ENCODE measurements at regions not wholly inside any gene's neighbourhood (a gene's known extent, or its start where the extent isn't known, plus 50 kb on each side); places are given as distances from the start of the nearest gene placed in this dataset.
"Not testable (repeated sequence)": the region's sequence is repeated elsewhere in the genome, so short reads cannot be mapped to it uniquely, and the experiment has no call there.

- no peaks in the 10 kb centered on the region for H3K27me3 ChIP-seq (ENCODE audit: control insufficient read depth, insufficient read depth, low read length)
- no peaks in the 10 kb centered on the region for H3K9me3 ChIP-seq (ENCODE audit: control insufficient read depth, insufficient read depth, low read length)
- no peak overlapping the region; the same call in 1 of the 2 replicates for H2AK5ac ChIP-seq (ENCODE audit: low read depth, low read length)
- peak overlapping the region; percentile 2 for H2AFZ ChIP-seq (replicated peaks; ENCODE audit: low read length, poor library complexity)
- intact Hi-C loops (cut with micrococcal nuclease), result no loop called here
- H3K56ac ChIP-seq (ENCODE audit: extremely low read depth, insufficient read depth, low read length), result no peak overlapping the region
- no peak overlapping the region for H4K91ac ChIP-seq (ENCODE audit: insufficient read depth, low read depth, low read length)
- H2BK15ac ChIP-seq (ENCODE audit: low read depth, low read length), result no peak overlapping the region
- ATAC-seq (ENCODE audit: low read depth) (no peak), DNase-seq (no peak)
- no peaks in the 10 kb centered on the region for H4K20me1 ChIP-seq (ENCODE audit: insufficient read depth, low read length)
- no peak overlapping the region for H4K5ac ChIP-seq (ENCODE audit: low read depth, low read length)
- no peak overlapping the region for H2BK120ac ChIP-seq (ENCODE audit: low read depth, low read length)
- H3K36me3 ChIP-seq (ENCODE audit: control insufficient read depth, insufficient read depth, low read length), result no peaks in the 10 kb centered on the region
- BruUV-seq (replicated peaks), result no TSS peak
- no peak overlapping the region for H3K4ac ChIP-seq (ENCODE audit: low read depth, low read length)
- no peak overlapping the region; the same call in 1 of the 2 replicates for H3K4me2 ChIP-seq (ENCODE audit: low read depth, low read length)
- ChIA-PET POLR2A (ENCODE audit: unreplicated experiment) (no interaction called here), CTCF (interaction anchor here (0.6 kb wide), 1 partner anchor 163 kb away, joined by 3 read pairs; no protein-coding TSS in a partner anchor)
- no peak overlapping the region for H2BK20ac ChIP-seq (ENCODE audit: low read depth, low read length)
- TF ChIP-seq FOS (IDR thresholded peaks at IDR 0.05; ENCODE audit: low read depth, low read length) (no peak), POLR2A (IDR thresholded peaks at IDR 0.05; ENCODE audit: low read depth, low read length) (no peak), MAZ (IDR thresholded peaks at IDR 0.05; ENCODE audit: borderline replicate concordance, low read depth, low read length) (no peak)
- no peak overlapping the region for H3K23ac ChIP-seq (ENCODE audit: low read depth, low read length)
- dilution Hi-C loops (cut with HindIII; ENCODE audit: low sequenced_read_pairs, unreplicated experiment), result no loop called here
- WGBS, 2 experiments (ENCODE audit: extremely low coverage in 2 of 2, insufficient read length in 1 of 2), result 40% methylated on average over 27 of the region's 46 CpGs; no CpG with 5 or more reads in 1 of the 2 experiments
- no peak overlapping the region for H3K4me3 ChIP-seq (ENCODE audit: insufficient read depth, low read depth, low read length)
- no peak overlapping the region for H4K8ac ChIP-seq (ENCODE audit: low read depth in 2 of 2, low read length in 2 of 2)
- no peaks in the 10 kb centered on the region; the same call in 1 of the 2 replicates for H3K4me1 ChIP-seq (ENCODE audit: control insufficient read depth, insufficient read depth, low read length)
- no peak overlapping the region for H2BK5ac ChIP-seq (ENCODE audit: low read depth, low read length, poor library complexity, severe bottlenecking)
- no peak overlapping the region for H2AK9ac ChIP-seq (replicated peaks; ENCODE audit: low read depth, low read length, poor library complexity)
- in situ Hi-C loops (cut with MboI; ENCODE audit: low sequenced_read_pairs), result no loop called here
- H3K14ac ChIP-seq (replicated peaks; ENCODE audit: low read depth, low read length), result no peak overlapping the region
- no peak overlapping the region for H3K27ac ChIP-seq (ENCODE audit: insufficient read depth, low read length)
- H3K79me1 ChIP-seq (ENCODE audit: low read depth in 1 of 2, low read length in 2 of 2), result no peaks in the 10 kb centered on the region; a peak in 1 of 4 replicates
- no peak overlapping the region for H3K9ac ChIP-seq (ENCODE audit: low read depth, low read length)
- no peak overlapping the region for H3K18ac ChIP-seq (ENCODE audit: low read depth, low read length)
- no peaks in the 10 kb centered on the region for H3K9me1 ChIP-seq (ENCODE audit: insufficient read depth, low read length)
Measured at GRCh38 chr7:32761451-32762205, 129.9 kb downstream of the KBTBD2 start.

GRCh38 chr7:32760755-32761154 lies 130.8 kb downstream of the KBTBD2 start:
- CTCF ChIA-PET, result not testable (repeated sequence)

More at GRCh38 chr7:32760755-32761154, 130.8 kb downstream of the KBTBD2 start:
- H2AK5ac ChIP-seq (ENCODE audit: low read depth, low read length); H3K18ac ChIP-seq (ENCODE audit: low read depth, low read length); intact Hi-C loops (cut with micrococcal nuclease); dilution Hi-C loops (cut with HindIII; ENCODE audit: low sequenced_read_pairs, unreplicated experiment); H4K91ac ChIP-seq (ENCODE audit: insufficient read depth, low read depth, low read length); H4K20me1 ChIP-seq (ENCODE audit: insufficient read depth, low read length); DNase-seq; ATAC-seq (ENCODE audit: low read depth); BruUV-seq (replicated peaks); H3K4me3 ChIP-seq (ENCODE audit: insufficient read depth, low read depth, low read length); H2BK15ac ChIP-seq (ENCODE audit: low read depth, low read length); H3K36me3 ChIP-seq (ENCODE audit: control insufficient read depth, insufficient read depth, low read length); H3K56ac ChIP-seq (ENCODE audit: extremely low read depth, insufficient read depth, low read length); in situ Hi-C loops (cut with MboI; ENCODE audit: low sequenced_read_pairs); H3K23ac ChIP-seq (ENCODE audit: low read depth, low read length); H2BK5ac ChIP-seq (ENCODE audit: low read depth, low read length, poor library complexity, severe bottlenecking); H2AK9ac ChIP-seq (replicated peaks; ENCODE audit: low read depth, low read length, poor library complexity); H3K9me1 ChIP-seq (ENCODE audit: insufficient read depth, low read length); H3K4me1 ChIP-seq (ENCODE audit: control insufficient read depth, insufficient read depth, low read length); H4K5ac ChIP-seq (ENCODE audit: low read depth, low read length); POLR2A ChIA-PET (ENCODE audit: unreplicated experiment); H3K4ac ChIP-seq (ENCODE audit: low read depth, low read length); H2BK120ac ChIP-seq (ENCODE audit: low read depth, low read length); H3K9ac ChIP-seq (ENCODE audit: low read depth, low read length); H3K27ac ChIP-seq (ENCODE audit: insufficient read depth, low read length); H4K8ac ChIP-seq (ENCODE audit: low read depth in 2 of 2, low read length in 2 of 2); H3K14ac ChIP-seq (replicated peaks; ENCODE audit: low read depth, low read length); H2AFZ ChIP-seq (replicated peaks; ENCODE audit: low read length, poor library complexity); H2BK20ac ChIP-seq (ENCODE audit: low read depth, low read length); H3K27me3 ChIP-seq (ENCODE audit: control insufficient read depth, insufficient read depth, low read length); H3K79me1 ChIP-seq (ENCODE audit: low read depth in 1 of 2, low read length in 2 of 2); H3K9me3 ChIP-seq (ENCODE audit: control insufficient read depth, insufficient read depth, low read length); H3K4me2 ChIP-seq (ENCODE audit: low read depth, low read length): not testable (repeated sequence)
- WGBS, 2 experiments (ENCODE audit: extremely low coverage in 2 of 2, insufficient read length in 1 of 2), result 78% methylated on average over 3 of the region's 5 CpGs; no CpG with 5 or more reads in 1 of the 2 experiments
